ENCODE measurements at regions not wholly inside any gene's neighbourhood (a gene's known extent, or its start where the extent isn't known, plus 50 kb on each side); places are given as distances from the start of the nearest gene placed in this dataset.

DNA sequence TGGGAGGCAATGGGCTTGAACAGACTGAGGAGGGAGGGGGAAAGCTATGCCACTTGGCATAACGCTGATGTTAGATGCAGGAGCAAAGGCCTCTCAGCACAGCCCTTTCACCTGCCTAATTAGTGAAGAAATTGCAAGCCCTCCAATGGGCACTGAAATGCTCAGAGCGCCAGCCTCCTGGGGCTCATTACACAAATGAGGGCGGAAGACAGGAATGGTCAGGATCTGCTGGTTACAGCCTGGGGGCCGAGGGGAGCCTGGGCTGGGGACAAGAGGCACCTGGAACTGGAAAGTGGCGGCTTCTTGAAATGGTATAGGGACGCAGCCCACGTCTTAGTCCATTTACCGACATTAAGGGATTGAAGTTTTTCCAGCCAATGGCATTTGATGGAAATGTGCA, 50.2 kb upstream of the PLET1 start:
- no peak for DNase-seq
- TF ChIP-seq POLR2A (IDR thresholded peaks at IDR 0.05; ENCODE audit: low read length) (no peak), GATA1 (IDR thresholded peaks at IDR 0.05; ENCODE audit: low read depth, low read length) (no peak)

DNA sequence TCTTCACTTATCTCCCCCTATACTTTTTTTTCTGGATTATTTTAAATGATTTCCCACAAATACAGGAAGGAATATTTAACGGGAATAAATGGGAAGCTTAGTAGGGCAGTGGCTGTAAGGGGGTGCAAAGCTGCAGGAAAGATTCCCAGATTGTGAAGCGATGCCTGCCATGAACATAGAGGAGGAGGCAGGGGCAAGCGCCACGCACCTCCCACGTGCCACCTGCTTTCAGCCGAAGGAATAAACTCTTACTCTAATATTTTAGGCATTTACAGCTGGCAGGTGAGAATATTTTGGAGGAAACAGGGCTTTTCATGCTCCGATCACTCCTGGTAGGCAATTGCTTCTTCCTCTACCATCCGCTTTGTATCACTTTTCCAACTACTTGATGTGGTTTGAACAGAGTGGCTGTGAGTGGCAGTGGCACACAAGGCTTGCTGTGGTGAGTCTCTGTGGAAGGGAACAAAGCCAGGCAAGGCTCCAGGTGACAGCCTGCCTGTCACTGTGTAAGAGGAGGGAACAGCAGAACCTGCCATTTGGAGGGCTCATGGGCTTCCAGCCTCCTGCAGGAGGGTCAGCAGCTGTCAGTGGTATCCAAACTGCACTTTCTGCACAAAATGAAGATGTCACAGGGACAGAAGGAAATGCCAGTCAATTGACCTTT, 54.5 kb upstream of the PLET1 start:
- DNase-seq = no peak
- no peak for TF ChIP-seq GATA1 (IDR thresholded peaks at IDR 0.05; ENCODE audit: low read depth, low read length)
- no peak for TF ChIP-seq POLR2A (IDR thresholded peaks at IDR 0.05; ENCODE audit: low read length)

- TF ChIP-seq POLR2A (IDR thresholded peaks at IDR 0.05; ENCODE audit: low read length) (no peak), GATA1 (IDR thresholded peaks at IDR 0.05; ENCODE audit: low read depth, low read length) (no peak)
These were observed 55.4 kb upstream of the PLET1 start for GRCh38 chr11:112315861-112316739.

GRCh38 chr11:112316971-112317370, 56.3 kb upstream of the PLET1 start:
- TF ChIP-seq POLR2A (IDR thresholded peaks at IDR 0.05; ENCODE audit: low read length) = no peak
- no peak for TF ChIP-seq GATA1 (IDR thresholded peaks at IDR 0.05; ENCODE audit: low read depth, low read length)
- no peak for DNase-seq

More at GRCh38 chr11:112315861-112316739, 55.4 kb upstream of the PLET1 start:
- DNase-seq = no peak

DNA sequence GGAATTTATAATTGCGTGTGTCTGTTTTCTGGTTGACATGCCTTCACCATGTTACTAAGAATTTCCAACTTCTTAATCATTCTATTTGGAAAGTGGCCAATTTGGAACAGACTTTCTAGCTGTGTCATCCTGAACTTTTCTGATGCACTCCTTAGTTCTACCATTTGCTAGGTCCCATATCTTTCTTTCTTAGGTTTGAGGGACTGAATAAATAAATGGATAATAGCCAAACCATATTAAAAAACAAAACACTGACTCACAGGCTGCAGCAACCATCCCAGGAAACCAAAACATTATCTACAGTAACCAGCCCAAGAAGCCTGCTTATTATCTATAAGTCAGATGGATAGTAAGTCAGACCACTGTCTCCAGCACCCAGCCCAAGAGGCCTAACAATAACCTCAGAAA, 57.5 kb upstream of the PLET1 start:
- TF ChIP-seq GATA1 (IDR thresholded peaks at IDR 0.05; ENCODE audit: low read depth, low read length) = no peak
- no peak for TF ChIP-seq POLR2A (IDR thresholded peaks at IDR 0.05; ENCODE audit: low read length)
- peak; percentile 85 to 86 for DNase-seq

GRCh38 chr11:112318661-112319060, 58.0 kb upstream of the PLET1 start:
- DNase-seq = no peak
- TF ChIP-seq GATA1 (IDR thresholded peaks at IDR 0.05; ENCODE audit: low read depth, low read length) (no peak), POLR2A (IDR thresholded peaks at IDR 0.05; ENCODE audit: low read length) (no peak)

DNA sequence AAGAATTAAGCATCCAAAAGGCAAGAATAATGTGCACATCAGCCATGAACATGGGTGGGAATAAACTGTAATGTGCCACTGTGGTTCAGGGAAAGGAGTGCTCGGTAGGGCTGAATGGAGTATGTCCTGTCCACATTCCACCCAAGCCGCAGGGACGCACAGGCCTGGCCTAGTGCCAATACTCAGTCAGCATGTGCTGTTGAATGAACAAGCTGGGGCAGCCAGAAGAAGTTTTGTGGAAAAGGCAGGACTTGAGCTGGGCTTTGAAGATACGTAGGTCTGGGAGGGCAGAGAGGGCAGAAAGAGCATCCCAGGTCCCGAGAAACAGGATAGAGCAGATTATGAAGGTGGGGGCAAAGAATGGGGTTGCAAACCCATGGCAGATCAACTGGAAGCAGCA, 60.0 kb upstream of the PLET1 start:
- no peak for TF ChIP-seq GATA1 (IDR thresholded peaks at IDR 0.05; ENCODE audit: low read depth, low read length)
- no peak for TF ChIP-seq POLR2A (IDR thresholded peaks at IDR 0.05; ENCODE audit: low read length)
- DNase-seq = no peak

DNA sequence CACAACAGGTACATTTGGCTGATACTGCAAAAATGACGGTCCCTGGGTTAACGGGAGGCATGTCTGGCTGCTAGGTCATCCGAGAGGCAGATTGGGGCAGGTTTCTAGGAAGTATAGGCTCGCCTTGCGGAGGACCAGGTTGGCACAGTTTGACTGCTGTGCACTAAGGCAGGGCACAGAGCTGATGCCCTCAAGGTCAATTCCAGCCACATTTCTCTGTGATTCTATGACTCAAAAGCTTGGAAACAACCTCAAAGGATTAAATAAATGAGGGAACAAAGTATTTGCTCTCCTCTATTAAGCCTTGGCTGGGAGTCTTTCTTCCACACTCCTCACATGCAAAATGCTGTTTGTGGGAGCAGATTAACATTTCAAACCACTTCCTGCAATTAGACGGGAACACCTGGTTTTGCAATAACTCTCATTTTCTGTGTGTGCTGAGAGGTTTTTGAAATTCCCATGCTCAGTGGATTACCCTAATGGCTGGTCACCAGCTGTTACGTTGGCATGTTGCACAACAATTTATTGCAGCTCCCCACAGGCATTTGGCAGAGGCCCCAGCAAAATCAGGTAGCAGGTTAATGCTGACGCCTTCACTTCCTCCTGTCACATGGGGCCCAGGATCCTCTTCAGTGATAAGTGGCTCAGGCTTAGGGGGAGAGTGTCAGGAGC, 61.0 kb upstream of the PLET1 start:
- TF ChIP-seq GATA1 (IDR thresholded peaks at IDR 0.05; ENCODE audit: low read depth, low read length) (no peak), POLR2A (IDR thresholded peaks at IDR 0.05; ENCODE audit: low read length) (no peak)
- DNase-seq = peak in 1 of 2 experiments; percentile 46

DNA sequence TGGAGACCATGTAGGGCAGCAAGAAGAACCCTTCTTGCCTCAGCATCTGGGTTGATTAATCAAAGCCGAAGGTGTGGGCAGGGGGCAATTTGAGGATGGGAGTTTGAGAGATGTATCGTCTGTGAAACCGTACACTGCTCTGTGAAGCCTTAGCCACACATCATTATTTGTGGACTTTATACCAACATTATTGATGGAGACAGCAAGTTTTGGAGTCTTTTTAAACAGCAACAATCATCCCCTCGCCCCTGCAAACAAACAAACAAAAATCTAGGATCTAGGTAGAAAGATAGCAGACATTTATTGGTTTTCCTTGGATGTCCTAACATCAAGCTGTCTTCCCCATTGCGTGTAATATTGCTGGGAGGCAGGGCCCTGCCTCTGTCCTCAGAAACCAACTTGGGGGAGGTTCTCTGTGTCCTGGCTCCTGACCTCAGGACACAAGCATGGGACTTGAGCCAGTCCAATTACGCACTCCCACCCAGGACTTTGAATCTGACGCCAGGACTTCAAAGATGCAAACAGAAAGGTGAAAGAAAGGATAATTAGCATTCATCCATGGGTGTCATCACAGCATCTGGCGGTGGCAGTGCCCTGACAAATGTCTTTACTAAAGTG, 61.6 kb upstream of the PLET1 start:
- no peak for DNase-seq
- TF ChIP-seq GATA1 (IDR thresholded peaks at IDR 0.05; ENCODE audit: low read depth, low read length) = no peak
- no peak for TF ChIP-seq POLR2A (IDR thresholded peaks at IDR 0.05; ENCODE audit: low read length)

- DNase-seq = no peak
- no peak for TF ChIP-seq GATA1 (IDR thresholded peaks at IDR 0.05; ENCODE audit: low read depth, low read length)
- TF ChIP-seq POLR2A (IDR thresholded peaks at IDR 0.05; ENCODE audit: low read length) = no peak
These were observed 73.7 kb upstream of the PLET1 start for GRCh38 chr11:112334381-112334780.

GRCh38 chr11:112336356-112336886, 75.8 kb upstream of the PLET1 start:
- no peak for DNase-seq
- TF ChIP-seq GATA1 (IDR thresholded peaks at IDR 0.05; ENCODE audit: low read depth, low read length) = no peak
- TF ChIP-seq POLR2A (IDR thresholded peaks at IDR 0.05; ENCODE audit: low read length) = no peak

- TF ChIP-seq GATA1 (IDR thresholded peaks at IDR 0.05; ENCODE audit: low read depth, low read length) (no peak), POLR2A (IDR thresholded peaks at IDR 0.05; ENCODE audit: low read length) (no peak)
- DNase-seq = no peak
These were observed 78.9 kb upstream of the PLET1 start for GRCh38 chr11:112339566-112339965.

- TF ChIP-seq GATA1 (IDR thresholded peaks at IDR 0.05; ENCODE audit: low read depth, low read length) (no peak), POLR2A (IDR thresholded peaks at IDR 0.05; ENCODE audit: low read length) (no peak)
- no peak for DNase-seq
These were observed 82.8 kb upstream of the PLET1 start for GRCh38 chr11:112343368-112344039.

Data from erythroblast (primary cell).